HuH-7.5 (cell line): ENCODE measurements at regions not wholly inside any gene's neighbourhood (a gene's known extent, or its start where the extent isn't known, plus 50 kb on each side); places are given as distances from the start of the nearest gene placed in this dataset.

Experiments
- DNase-seq: peaks from one replicate; pipeline ENCODE4 v3.0.0; 2011; ENCODE audit warnings: low spot score

- no peak for DNase-seq
These were observed 112.2 kb downstream of the TRIB2 start for GRCh38 chr2:12828980-12829379.

- no peak for DNase-seq
These were observed 114.3 kb downstream of the TRIB2 start for GRCh38 chr2:12831016-12831415.

GRCh38 chr2:12834239-12834638 is 117.5 kb downstream of the TRIB2 start:
- DNase-seq: no peak

- DNase-seq: no peak
These were observed 119.0 kb downstream of the TRIB2 start for GRCh38 chr2:12835733-12836132.

GRCh38 chr2:12839339-12839738 is 122.6 kb downstream of the TRIB2 start:
- no peak for DNase-seq

GRCh38 chr2:12841021-12841420 is 124.3 kb downstream of the TRIB2 start:
- DNase-seq: no peak

GRCh38 chr2:12842917-12843316 is 126.2 kb downstream of the TRIB2 start:
- no peak for DNase-seq

GRCh38 chr2:12844511-12844910 is 127.8 kb downstream of the TRIB2 start:
- no peak for DNase-seq

- DNase-seq: no peak
These were observed 131.2 kb downstream of the TRIB2 start for GRCh38 chr2:12847694-12848575.

- DNase-seq: no peak
These were observed 135.4 kb downstream of the TRIB2 start for GRCh38 chr2:12852135-12852534.

- no peak for DNase-seq
These were observed 137.3 kb downstream of the TRIB2 start for GRCh38 chr2:12854001-12854530.

GRCh38 chr2:12855508-12855907 is 138.8 kb downstream of the TRIB2 start:
- no peak for DNase-seq

GRCh38 chr2:12856934-12857601 is 140.3 kb downstream of the TRIB2 start:
- DNase-seq: no peak

- DNase-seq: no peak
These were observed 141.2 kb downstream of the TRIB2 start for GRCh38 chr2:12857891-12858290.

GRCh38 chr2:12858786-12859185 is 142.1 kb downstream of the TRIB2 start:
- no peak for DNase-seq

GRCh38 chr2:12861344-12861930 is 144.7 kb downstream of the TRIB2 start:
- DNase-seq: no peak

- DNase-seq: no peak
These were observed 145.8 kb downstream of the TRIB2 start for GRCh38 chr2:12862541-12862940.

GRCh38 chr2:12863937-12864336 is 147.2 kb downstream of the TRIB2 start:
- no peak for DNase-seq

GRCh38 chr2:12867631-12868287 is 151.0 kb downstream of the TRIB2 start:
- no peak for DNase-seq

GRCh38 chr2:12870692-12871091 is 154.0 kb downstream of the TRIB2 start:
- no peak for DNase-seq

- no peak for DNase-seq
These were observed 155.1 kb downstream of the TRIB2 start for GRCh38 chr2:12871694-12872315.

GRCh38 chr2:12877761-12878160 is 161.0 kb downstream of the TRIB2 start:
- DNase-seq: no peak
